Smooth muscle cell (in vitro differentiated cells): ENCODE measurements at regions not wholly inside any gene's neighbourhood (a gene's known extent, or its start where the extent isn't known, plus 50 kb on each side); places are given as distances from the start of the nearest gene placed in this dataset.

Experiments
- DNase-seq: peaks from one replicate; lab custom pipeline; 2025; ENCODE audit not compliant: unreplicated experiment; lab: John Stamatoyannopoulos, UW
- H2AFZ ChIP-seq: fragments of 200-600 bp; sonication (generic); 2 replicates; pipeline ENCODE4 v1.6.0; 2016; ENCODE audit warnings: antibody characterized with exemption, low read depth, mild to moderate bottlenecking
- H3F3A ChIP-seq: fragments of 200-600 bp; sonication (generic); 2 replicates; pipeline ENCODE4 v1.6.0; 2017; ENCODE audit warnings: antibody characterized with exemption, low read depth
- H3K27ac ChIP-seq: fragments of 200-600 bp; sonication (generic); 2 replicates; pipeline ENCODE4 v1.5.1; 2016; ENCODE audit warnings: low read depth, mild to moderate bottlenecking
- H3K27me3 ChIP-seq: fragments of 200-600 bp; sonication (generic); 2 replicates; pipeline ENCODE4 v1.6.1; 2016; ENCODE audit warnings: low read depth, mild to moderate bottlenecking
- H3K36me3 ChIP-seq: fragments of 200-600 bp; sonication (generic); 2 replicates; pipeline ENCODE4 v1.5.1; 2016; ENCODE audit warnings: low read depth
- H3K4me1 ChIP-seq: fragments of 200-600 bp; sonication (generic); 2 replicates; pipeline ENCODE4 v1.5.1; 2016; ENCODE audit warnings: low read depth
- H3K4me2 ChIP-seq: fragments of 200-600 bp; sonication (generic); 2 replicates; pipeline ENCODE4 v1.6.0; 2016; ENCODE audit warnings: mild to moderate bottlenecking
- H3K4me3 ChIP-seq: fragments of 200-600 bp; sonication (generic); 2 replicates; pipeline ENCODE4 v1.5.1; 2016; ENCODE audit warnings: mild to moderate bottlenecking
- H3K79me2 ChIP-seq: fragments of 200-600 bp; sonication (generic); 2 replicates; pipeline ENCODE4 v1.6.0; 2016; ENCODE audit warnings: low read depth, mild to moderate bottlenecking
- H3K9ac ChIP-seq: fragments of 200-600 bp; sonication (generic); 2 replicates; pipeline ENCODE4 v1.6.0; 2016; ENCODE audit warnings: low read depth
- H3K9me3 ChIP-seq: fragments of 200-600 bp; sonication (generic); replicated peaks from 2 replicates; pipeline ENCODE4 v1.5.1; 2016; ENCODE audit warnings: low read depth
- H4K20me1 ChIP-seq: fragments of 200-600 bp; sonication (generic); 2 replicates; pipeline ENCODE4 v1.6.0; 2016; ENCODE audit warnings: low read depth
- WGBS: methylation state at CpG from one replicate; pipeline ENCODE4 v1.1.7; 2016; ENCODE audit warnings: low lambda C conversion rate; 5-methylcytosine and 5-hydroxymethylcytosine counted together
- TF ChIP-seq, protein P1 (sequence below): fragments of 200-600 bp; sonication (generic); IDR thresholded peaks from 2 replicates; pipeline ENCODE4 v1.5.1; 2017; ENCODE audit warnings: borderline replicate concordance, mild to moderate bottlenecking, antibody characterized with exemption; ENCODE audit not compliant: insufficient read depth, poor library complexity, severe bottlenecking

- H3K27ac ChIP-seq: no peak overlapping the region
- H4K20me1 ChIP-seq: no peaks in the 10 kb centered on the region
- DNase-seq: no peak
- H2AFZ ChIP-seq: no peak overlapping the region
- WGBS: 34% methylated on average over 1 of the region's 1 CpG
- no peaks in the 10 kb centered on the region for H3K79me2 ChIP-seq
- no peak overlapping the region for H3K4me3 ChIP-seq
- H3K4me1 ChIP-seq: peaks cover 6% of the 10 kb centered on the region
- no peaks in the 10 kb centered on the region for H3K9me3 ChIP-seq
- TF ChIP-seq, protein P1, sequence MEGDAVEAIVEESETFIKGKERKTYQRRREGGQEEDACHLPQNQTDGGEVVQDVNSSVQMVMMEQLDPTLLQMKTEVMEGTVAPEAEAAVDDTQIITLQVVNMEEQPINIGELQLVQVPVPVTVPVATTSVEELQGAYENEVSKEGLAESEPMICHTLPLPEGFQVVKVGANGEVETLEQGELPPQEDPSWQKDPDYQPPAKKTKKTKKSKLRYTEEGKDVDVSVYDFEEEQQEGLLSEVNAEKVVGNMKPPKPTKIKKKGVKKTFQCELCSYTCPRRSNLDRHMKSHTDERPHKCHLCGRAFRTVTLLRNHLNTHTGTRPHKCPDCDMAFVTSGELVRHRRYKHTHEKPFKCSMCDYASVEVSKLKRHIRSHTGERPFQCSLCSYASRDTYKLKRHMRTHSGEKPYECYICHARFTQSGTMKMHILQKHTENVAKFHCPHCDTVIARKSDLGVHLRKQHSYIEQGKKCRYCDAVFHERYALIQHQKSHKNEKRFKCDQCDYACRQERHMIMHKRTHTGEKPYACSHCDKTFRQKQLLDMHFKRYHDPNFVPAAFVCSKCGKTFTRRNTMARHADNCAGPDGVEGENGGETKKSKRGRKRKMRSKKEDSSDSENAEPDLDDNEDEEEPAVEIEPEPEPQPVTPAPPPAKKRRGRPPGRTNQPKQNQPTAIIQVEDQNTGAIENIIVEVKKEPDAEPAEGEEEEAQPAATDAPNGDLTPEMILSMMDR: no peak
- no peaks in the 10 kb centered on the region for H3K36me3 ChIP-seq
- no peak overlapping the region for H3K9ac ChIP-seq
- H3K27me3 ChIP-seq: no peaks in the 10 kb centered on the region
- no peaks in the 10 kb centered on the region for H3F3A ChIP-seq
- H3K4me2 ChIP-seq: peak overlapping the region; percentile 41
Observed at GRCh38 chr7:83882551-83882950, 233.6 kb upstream of the SEMA3E start.

GRCh38 chr7:83879063-83879462 is 230.1 kb upstream of the SEMA3E start:
- H3K27me3 ChIP-seq: no peaks in the 10 kb centered on the region
- H3K4me2 ChIP-seq: no peak overlapping the region
- H3K36me3 ChIP-seq: no peaks in the 10 kb centered on the region
- no peak overlapping the region for H2AFZ ChIP-seq
- DNase-seq: no peak
- TF ChIP-seq, protein P1: no peak
- no peak overlapping the region for H3K9ac ChIP-seq
- no peaks in the 10 kb centered on the region for H3F3A ChIP-seq
- no peak overlapping the region for H3K27ac ChIP-seq
- no peaks in the 10 kb centered on the region for H4K20me1 ChIP-seq
- no peak overlapping the region for H3K4me3 ChIP-seq
- 85% methylated on average over 1 of the region's 1 CpG for WGBS
- H3K9me3 ChIP-seq: no peaks in the 10 kb centered on the region
- H3K79me2 ChIP-seq: no peaks in the 10 kb centered on the region
- peaks cover 6% of the 10 kb centered on the region for H3K4me1 ChIP-seq

DNA sequence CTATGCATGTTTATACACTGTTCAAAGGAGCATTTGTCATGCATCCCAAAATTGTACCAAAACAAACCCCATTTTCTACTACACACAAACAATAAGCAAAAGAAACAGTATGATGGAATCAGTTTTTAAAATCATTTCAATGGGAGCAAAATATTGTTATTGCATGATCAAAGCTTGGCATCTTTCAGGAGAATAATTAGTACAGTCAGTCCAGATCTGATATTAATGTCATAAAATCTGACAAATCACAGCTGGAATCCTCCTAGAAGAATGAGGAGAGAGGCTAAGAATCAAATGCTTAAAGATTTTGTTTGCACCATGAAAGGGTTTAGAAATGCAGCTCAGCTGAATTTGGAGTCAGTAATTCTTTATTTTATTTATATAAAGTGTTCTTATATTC is 229.7 kb upstream of the SEMA3E start:
- no peak overlapping the region for H2AFZ ChIP-seq
- peaks cover 6% of the 10 kb centered on the region for H3K4me1 ChIP-seq
- H3K36me3 ChIP-seq: no peaks in the 10 kb centered on the region
- no peaks in the 10 kb centered on the region for H3K27me3 ChIP-seq
- TF ChIP-seq, protein P1: no peak
- H3K27ac ChIP-seq: no peak overlapping the region
- H3K79me2 ChIP-seq: no peaks in the 10 kb centered on the region
- no peaks in the 10 kb centered on the region for H4K20me1 ChIP-seq
- no peak overlapping the region for H3K9ac ChIP-seq
- no peaks in the 10 kb centered on the region for H3F3A ChIP-seq
- DNase-seq: no peak
- H3K9me3 ChIP-seq: no peaks in the 10 kb centered on the region
- no peak overlapping the region for H3K4me2 ChIP-seq
- no peak overlapping the region for H3K4me3 ChIP-seq

- H3K4me1 ChIP-seq: no peaks in the 10 kb centered on the region
- no peaks in the 10 kb centered on the region for H3K36me3 ChIP-seq
- no peak overlapping the region for H3K4me2 ChIP-seq
- TF ChIP-seq, protein P1: no peak
- H3K79me2 ChIP-seq: no peaks in the 10 kb centered on the region
- H3K27me3 ChIP-seq: no peaks in the 10 kb centered on the region
- DNase-seq: no peak
- H3K27ac ChIP-seq: no peak overlapping the region
- WGBS: 45% methylated on average over 2 of the region's 2 CpGs
- H3F3A ChIP-seq: no peaks in the 10 kb centered on the region
- H2AFZ ChIP-seq: no peak overlapping the region
- no peak overlapping the region for H3K4me3 ChIP-seq
- no peaks in the 10 kb centered on the region for H4K20me1 ChIP-seq
- H3K9ac ChIP-seq: no peak overlapping the region
- no peaks in the 10 kb centered on the region for H3K9me3 ChIP-seq
Observed at GRCh38 chr7:83876593-83876992, 227.7 kb upstream of the SEMA3E start.
